Activated CD8-positive, alpha-beta T cell treated with anti-CD3 and anti-CD28 coated beads for 36 hours (primary cell): ENCODE measurements at regions not wholly inside any gene's neighbourhood (a gene's known extent, or its start where the extent isn't known, plus 50 kb on each side); places are given as distances from the start of the nearest gene placed in this dataset.
"Not testable (repeated sequence)": the region's sequence is repeated elsewhere in the genome, so short reads cannot be mapped to it uniquely, and the experiment has no call there.

Experiments
- ATAC-seq: fragments of 200-7000 bp; cut with Tn5 transposase; one replicate; pipeline ENCODE4 v1.10.0; 2021; ENCODE audit warnings: mild to moderate bottlenecking, moderate library complexity
- CTCF ChIA-PET: fragments of 350-600 bp; sonication (Branson Sonifier 250); formaldehyde crosslinking; loops from one replicate; lab custom pipeline; 2021; ENCODE audit warnings: antibody characterized with exemption; lab: Charles Lee
- POLR2A ChIA-PET: fragments of 350-600 bp; sonication (Branson Sonifier 250); formaldehyde crosslinking; loops from one replicate; lab custom pipeline; 2021; ENCODE audit warnings: antibody characterized with exemption; lab: Charles Lee
- DNase-seq: peaks from one replicate; pipeline ENCODE4 v3.0.0-alpha.2; 2020
- H3K27ac Mint-ChIP-seq: one replicate; pipeline ENCODE4 v1.8.0; 2021; ENCODE audit warnings: mild to moderate bottlenecking, mixed read lengths
- H3K27me3 Mint-ChIP-seq: one replicate; pipeline ENCODE4 v1.8.0; 2021; ENCODE audit warnings: mixed read lengths
- H3K36me3 Mint-ChIP-seq: one replicate; pipeline ENCODE4 v1.8.0; 2021; ENCODE audit warnings: low read depth, mixed read lengths
- H3K4me1 Mint-ChIP-seq: one replicate; pipeline ENCODE4 v1.8.0; 2021; ENCODE audit warnings: low read depth, mixed read lengths
- H3K4me3 Mint-ChIP-seq: one replicate; pipeline ENCODE4 v1.8.0; 2021; ENCODE audit warnings: mild to moderate bottlenecking, moderate library complexity, mixed read lengths
- H3K9me3 Mint-ChIP-seq: one replicate; pipeline ENCODE4 v1.8.0; 2021; ENCODE audit warnings: mixed read lengths
- intact Hi-C: fragments of 100-400 bp; cut with micrococcal nuclease; formaldehyde crosslinking; loops from one replicate; pipeline ENCODE4 v1.10.0; 2022
- TF ChIP-seq, protein P1 (sequence below): fragments of 200-600 bp; IDR thresholded peaks from one replicate; pipeline ENCODE4 v1.8.0; 2022; ENCODE audit warnings: antibody characterized with exemption, mild to moderate bottlenecking

DNA sequence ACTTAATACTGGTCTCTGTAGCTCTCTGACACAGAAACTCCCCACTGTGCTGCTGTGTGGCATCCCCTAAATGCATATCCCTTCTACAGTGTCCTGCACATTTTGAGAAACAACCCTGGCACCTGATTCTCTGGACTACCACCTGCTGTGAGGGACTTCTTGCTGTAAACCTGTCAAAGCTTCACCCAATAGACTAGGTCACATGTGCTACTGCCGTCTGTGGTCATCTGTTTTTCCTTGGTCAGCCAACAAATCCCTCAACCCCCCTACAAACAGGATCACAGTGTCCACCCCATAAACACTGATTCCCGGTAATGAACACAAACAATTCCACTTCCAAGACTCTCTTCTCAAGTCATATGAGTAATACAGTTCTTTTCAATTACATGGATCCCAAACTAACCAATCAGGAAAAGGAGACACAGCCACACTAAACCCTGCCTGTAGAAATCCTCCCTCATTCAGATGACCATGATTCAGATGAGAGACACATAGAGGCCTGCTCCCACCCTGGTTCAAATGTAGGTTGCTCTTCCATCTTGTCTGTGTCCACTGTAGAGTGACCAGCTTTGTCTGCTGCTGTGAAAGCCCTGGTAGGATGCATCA, 1157.4 kb downstream of the RPIA start:
- ChIA-PET POLR2A (no interaction called here), CTCF (no interaction called here)

DNA sequence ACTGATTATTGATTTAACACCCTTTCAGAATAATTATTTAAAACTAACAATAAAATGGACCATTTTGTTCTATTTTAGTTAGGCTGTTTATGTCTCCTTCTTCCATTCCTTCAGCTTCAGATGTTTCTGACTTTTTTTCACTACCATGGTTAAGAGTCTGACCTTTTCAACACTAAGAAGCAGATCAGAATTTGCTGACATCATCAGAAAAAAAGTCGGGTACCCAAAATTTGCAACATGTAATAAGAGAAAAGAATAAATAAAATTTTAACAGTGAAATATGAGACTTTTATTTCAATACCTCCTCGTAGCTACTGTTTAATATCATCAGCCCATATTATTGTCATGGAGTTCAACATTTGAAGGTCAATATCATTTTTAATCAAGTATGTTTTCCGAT, 1158.3 kb downstream of the RPIA start:
- no peak for DNase-seq
- no peak overlapping the region for H3K27ac Mint-ChIP-seq
- no peaks in the 10 kb centered on the region for H3K9me3 Mint-ChIP-seq
- no peaks in the 10 kb centered on the region for H3K27me3 Mint-ChIP-seq
- no peak for ATAC-seq
- H3K4me1 Mint-ChIP-seq: no peaks in the 10 kb centered on the region
- CTCF ChIA-PET: no interaction called here
- POLR2A ChIA-PET: no interaction called here
- intact Hi-C loops: no loop called here
- TF ChIP-seq, protein P1, sequence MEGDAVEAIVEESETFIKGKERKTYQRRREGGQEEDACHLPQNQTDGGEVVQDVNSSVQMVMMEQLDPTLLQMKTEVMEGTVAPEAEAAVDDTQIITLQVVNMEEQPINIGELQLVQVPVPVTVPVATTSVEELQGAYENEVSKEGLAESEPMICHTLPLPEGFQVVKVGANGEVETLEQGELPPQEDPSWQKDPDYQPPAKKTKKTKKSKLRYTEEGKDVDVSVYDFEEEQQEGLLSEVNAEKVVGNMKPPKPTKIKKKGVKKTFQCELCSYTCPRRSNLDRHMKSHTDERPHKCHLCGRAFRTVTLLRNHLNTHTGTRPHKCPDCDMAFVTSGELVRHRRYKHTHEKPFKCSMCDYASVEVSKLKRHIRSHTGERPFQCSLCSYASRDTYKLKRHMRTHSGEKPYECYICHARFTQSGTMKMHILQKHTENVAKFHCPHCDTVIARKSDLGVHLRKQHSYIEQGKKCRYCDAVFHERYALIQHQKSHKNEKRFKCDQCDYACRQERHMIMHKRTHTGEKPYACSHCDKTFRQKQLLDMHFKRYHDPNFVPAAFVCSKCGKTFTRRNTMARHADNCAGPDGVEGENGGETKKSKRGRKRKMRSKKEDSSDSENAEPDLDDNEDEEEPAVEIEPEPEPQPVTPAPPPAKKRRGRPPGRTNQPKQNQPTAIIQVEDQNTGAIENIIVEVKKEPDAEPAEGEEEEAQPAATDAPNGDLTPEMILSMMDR: no peak
- H3K4me3 Mint-ChIP-seq: no peak overlapping the region
- no peaks in the 10 kb centered on the region for H3K36me3 Mint-ChIP-seq

More for the DNA sequence above, 1157.4 kb downstream of the RPIA start:
- TF ChIP-seq, protein P1: no peak
- DNase-seq (no peak), ATAC-seq (no peak)
- H3K27me3 Mint-ChIP-seq: no peaks in the 10 kb centered on the region
- no peak overlapping the region for H3K4me3 Mint-ChIP-seq
- intact Hi-C loops: no loop called here
- no peaks in the 10 kb centered on the region for H3K36me3 Mint-ChIP-seq
- H3K27ac Mint-ChIP-seq: no peak overlapping the region
- H3K9me3 Mint-ChIP-seq: no peaks in the 10 kb centered on the region
- no peaks in the 10 kb centered on the region for H3K4me1 Mint-ChIP-seq

DNA sequence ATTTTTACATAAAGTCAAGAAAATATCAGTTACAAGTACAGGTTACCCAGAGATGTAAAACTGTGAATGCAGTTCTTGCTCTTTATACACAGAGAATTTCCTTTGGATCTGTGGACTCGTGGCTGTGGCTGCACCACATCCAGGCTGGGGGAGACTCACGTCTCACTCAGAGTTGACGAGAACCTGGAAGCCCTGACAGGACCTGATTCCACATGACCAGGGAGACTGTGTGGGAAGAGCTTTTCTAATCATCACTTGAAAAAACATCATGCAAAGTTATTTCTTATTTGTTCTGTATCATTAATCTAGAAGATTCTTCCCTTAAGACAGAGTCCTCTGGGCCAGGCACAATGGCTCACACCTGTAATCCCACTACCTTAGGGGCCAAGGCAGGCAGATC, 1159.0 kb downstream of the RPIA start:
- Mint-ChIP-seq H3K36me3 (no peaks in the 10 kb centered on the region), H3K9me3 (no peaks in the 10 kb centered on the region), H3K27ac (no peak overlapping the region), H3K27me3 (no peaks in the 10 kb centered on the region), H3K4me1 (no peaks in the 10 kb centered on the region), H3K4me3 (no peak overlapping the region)
- DNase-seq (no peak), ATAC-seq (no peak)
- intact Hi-C loops: no loop called here
- TF ChIP-seq, protein P1: no peak
- ChIA-PET CTCF (no interaction called here), POLR2A (no interaction called here)

DNA sequence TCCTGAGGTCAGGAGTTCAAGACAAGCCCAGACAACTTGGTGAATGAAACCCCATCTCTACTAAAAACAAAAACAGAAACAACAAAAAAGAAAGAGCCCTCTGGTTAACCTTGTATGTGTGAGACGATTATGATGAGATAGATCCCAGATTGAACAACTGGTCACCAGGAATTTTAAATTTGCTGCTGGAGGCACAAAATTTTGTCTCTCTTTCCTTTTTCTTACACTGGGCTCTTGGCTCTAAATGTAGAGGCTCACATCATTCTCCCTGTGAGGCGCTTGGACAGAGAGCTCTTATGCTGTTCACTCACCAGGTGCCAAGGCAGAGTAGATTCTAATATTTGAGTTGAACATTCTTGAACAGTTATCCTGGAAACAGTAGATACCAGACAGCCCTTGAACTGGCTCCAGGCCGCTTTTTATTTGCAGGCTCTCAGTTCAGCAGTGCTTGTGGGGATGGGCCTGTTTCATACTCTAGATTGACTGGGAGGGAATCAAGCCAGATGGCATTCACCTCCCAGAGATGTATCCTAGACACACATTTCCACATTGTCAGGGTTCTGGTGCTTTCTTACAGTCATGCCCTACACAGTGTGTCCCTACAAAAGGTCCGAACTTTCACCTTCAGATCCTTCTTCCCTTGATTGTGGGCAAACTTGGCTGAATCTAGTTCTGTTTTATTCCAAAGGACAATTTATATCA, 1159.6 kb downstream of the RPIA start:
- no peak for DNase-seq
- Mint-ChIP-seq H3K4me3 (no peak overlapping the region), H3K27me3 (no peaks in the 10 kb centered on the region), H3K9me3 (no peaks in the 10 kb centered on the region), H3K36me3 (no peaks in the 10 kb centered on the region), H3K27ac (no peak overlapping the region), H3K4me1 (no peaks in the 10 kb centered on the region)
- ChIA-PET CTCF (no interaction called here), POLR2A (no interaction called here)
- intact Hi-C loops: no loop called here
- no peak for ATAC-seq
- TF ChIP-seq, protein P1: no peak

DNA sequence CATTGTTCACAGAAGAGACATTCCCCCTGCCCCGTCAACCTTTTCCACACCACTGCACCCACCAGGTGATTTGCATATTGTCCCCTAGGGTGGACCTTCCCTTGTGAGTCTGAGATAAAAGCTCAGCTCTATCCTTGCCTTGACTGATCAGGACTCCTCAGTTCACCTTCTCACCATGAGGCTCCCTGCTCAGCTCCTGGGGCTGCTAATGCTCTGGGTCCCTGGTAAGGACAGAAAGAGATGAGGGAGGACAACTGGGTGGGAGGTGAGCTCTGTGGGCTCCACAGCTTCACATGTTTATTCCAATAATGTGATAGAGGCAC, 1160.1 kb downstream of the RPIA start:
- Mint-ChIP-seq H3K9me3 (no peaks in the 10 kb centered on the region), H3K27me3 (no peaks in the 10 kb centered on the region), H3K27ac (no peak overlapping the region), H3K4me3 (no peak overlapping the region), H3K4me1 (no peaks in the 10 kb centered on the region), H3K36me3 (no peaks in the 10 kb centered on the region)
- ChIA-PET CTCF (no interaction called here), POLR2A (no interaction called here)
- DNase-seq (no peak), ATAC-seq (no peak)
- TF ChIP-seq, protein P1: no peak
- intact Hi-C loops: no loop called here

DNA sequence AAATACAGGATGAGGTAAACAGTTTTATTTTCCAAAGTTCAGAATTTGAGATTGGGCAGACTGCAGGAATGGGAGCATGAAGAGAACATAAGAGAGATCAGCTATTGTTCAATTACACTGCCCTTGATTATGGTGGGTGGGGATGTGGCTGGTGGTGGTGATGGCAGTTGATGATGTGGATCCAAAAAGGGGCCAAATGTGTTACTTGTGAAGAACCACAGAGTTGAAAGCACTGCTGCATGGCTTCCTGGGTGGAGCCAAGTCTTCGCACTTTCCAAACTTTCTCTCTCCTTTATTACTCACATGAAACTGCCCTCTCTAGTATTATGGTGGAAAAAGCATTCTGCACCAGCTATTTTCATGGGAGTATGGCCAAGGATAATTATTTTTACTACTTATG, 1162.0 kb downstream of the RPIA start:
- ATAC-seq, POLR2A ChIA-PET, H3K9me3 Mint-ChIP-seq, H3K27ac Mint-ChIP-seq, intact Hi-C loops, CTCF ChIA-PET, H3K4me3 Mint-ChIP-seq, DNase-seq, H3K36me3 Mint-ChIP-seq, H3K27me3 Mint-ChIP-seq, H3K4me1 Mint-ChIP-seq: not testable (repeated sequence)

DNA sequence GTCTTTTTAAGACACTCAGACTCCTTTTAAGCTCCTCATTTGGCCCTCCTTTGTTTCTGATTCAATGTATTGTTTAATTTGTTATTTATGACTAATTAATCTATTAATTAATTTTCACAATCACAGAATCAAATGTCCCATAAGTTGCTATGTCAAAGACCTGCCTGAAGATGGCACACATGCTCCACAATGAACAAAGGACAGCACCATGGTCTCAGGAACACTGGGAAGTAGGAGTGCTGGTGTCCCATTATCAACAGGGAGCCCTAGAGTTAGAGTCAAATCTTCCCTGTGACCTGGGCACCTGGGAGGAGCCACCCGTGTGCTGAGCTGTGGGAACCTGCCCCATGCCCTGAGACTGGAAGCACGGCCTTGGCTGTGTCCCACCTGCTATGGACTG, 1164.3 kb downstream of the RPIA start:
- intact Hi-C loops, H3K4me1 Mint-ChIP-seq, H3K27me3 Mint-ChIP-seq, H3K36me3 Mint-ChIP-seq, CTCF ChIA-PET, H3K4me3 Mint-ChIP-seq, DNase-seq, H3K27ac Mint-ChIP-seq, ATAC-seq, H3K9me3 Mint-ChIP-seq, POLR2A ChIA-PET: not testable (repeated sequence)

DNA sequence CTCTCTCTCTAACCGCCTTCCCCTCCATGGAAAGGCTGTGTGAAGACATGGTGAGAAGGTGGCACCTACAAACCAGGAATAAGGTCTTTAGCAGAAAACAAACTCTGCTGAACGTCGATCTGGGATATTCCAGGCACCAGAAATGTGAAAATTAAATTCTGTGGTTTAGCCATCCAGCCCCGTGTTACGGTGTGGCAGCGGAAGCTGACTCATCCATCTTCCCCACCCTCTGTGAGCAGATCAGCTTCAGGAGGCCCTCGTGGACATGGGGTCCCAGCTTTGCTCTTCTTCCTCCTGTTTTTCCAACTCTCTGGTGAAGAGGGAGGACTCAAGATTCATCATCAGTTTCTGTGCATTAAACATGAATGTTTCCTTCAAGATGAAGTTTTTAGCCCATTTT, 1164.8 kb downstream of the RPIA start:
- H3K4me3 Mint-ChIP-seq, POLR2A ChIA-PET, ATAC-seq, intact Hi-C loops, H3K36me3 Mint-ChIP-seq, CTCF ChIA-PET, H3K9me3 Mint-ChIP-seq, H3K27ac Mint-ChIP-seq, H3K27me3 Mint-ChIP-seq, H3K4me1 Mint-ChIP-seq, DNase-seq: not testable (repeated sequence)
